ENCODE measurements at regions not wholly inside any gene's neighbourhood (a gene's known extent, or its start where the extent isn't known, plus 50 kb on each side); places are given as distances from the start of the nearest gene placed in this dataset.
"Not testable (repeated sequence)": the region's sequence is repeated elsewhere in the genome, so short reads cannot be mapped to it uniquely, and the experiment has no call there.

- no peak for DNase-seq
Observed at GRCh38 chr5:38148021-38148625, 110.2 kb upstream of the EGFLAM start.

- no peak for DNase-seq
Observed at GRCh38 chr5:38143384-38143783, 115.0 kb upstream of the EGFLAM start.

GRCh38 chr5:38141665-38142064 lies 116.7 kb upstream of the EGFLAM start:
- no peak for DNase-seq

- DNase-seq = no peak
Observed at GRCh38 chr5:38138574-38138973, 119.8 kb upstream of the EGFLAM start.

- no peak for DNase-seq
Observed at GRCh38 chr5:38135486-38136039, 122.8 kb upstream of the EGFLAM start.

- DNase-seq = no peak
Observed at GRCh38 chr5:38134810-38135209, 123.5 kb upstream of the EGFLAM start.

GRCh38 chr5:38134294-38134693 lies 124.1 kb upstream of the EGFLAM start:
- not testable (repeated sequence) for DNase-seq

- no peak for DNase-seq
Observed at GRCh38 chr5:38131686-38132085, 126.7 kb upstream of the EGFLAM start.

- DNase-seq = no peak
Observed at GRCh38 chr5:38124321-38124720, 134.0 kb upstream of the EGFLAM start.

GRCh38 chr5:38121420-38121819 lies 136.9 kb upstream of the EGFLAM start:
- DNase-seq = no peak

GRCh38 chr5:38119836-38120235 lies 138.5 kb upstream of the EGFLAM start:
- no peak for DNase-seq

GRCh38 chr5:38117784-38118479 lies 140.4 kb upstream of the EGFLAM start:
- no peak for DNase-seq

- DNase-seq = no peak
Observed at GRCh38 chr5:38115318-38115827, 143.0 kb upstream of the EGFLAM start.

- no peak for DNase-seq
Observed at GRCh38 chr5:38113880-38114279, 144.5 kb upstream of the EGFLAM start.

GRCh38 chr5:38113456-38113855 lies 144.9 kb upstream of the EGFLAM start:
- DNase-seq = no peak

GRCh38 chr5:38112938-38113337 lies 145.4 kb upstream of the EGFLAM start:
- DNase-seq = no peak

- no peak for DNase-seq
Observed at GRCh38 chr5:38110130-38110529, 148.2 kb upstream of the EGFLAM start.

- DNase-seq = no peak
Observed at GRCh38 chr5:38107096-38107495, 151.3 kb upstream of the EGFLAM start.

GRCh38 chr5:38105801-38106200 lies 152.6 kb upstream of the EGFLAM start:
- no peak for DNase-seq

- no peak for DNase-seq
Observed at GRCh38 chr5:38105231-38105570, 153.2 kb upstream of the EGFLAM start.

GRCh38 chr5:38104497-38105230 lies 153.7 kb upstream of the EGFLAM start:
- no peak for DNase-seq

GRCh38 chr5:38101897-38102296 lies 156.5 kb upstream of the EGFLAM start:
- no peak for DNase-seq
